Thyroid gland (tissue), 4 donors: ENCODE measurements at regions not wholly inside any gene's neighbourhood (a gene's known extent, or its start where the extent isn't known, plus 50 kb on each side); places are given as distances from the start of the nearest gene placed in this dataset.

Experiments used
- DNase-seq, 2 donors: peaks; one replicate each; pipeline ENCODE4 v3.0.0-alpha.2; 2019
- H3K27ac ChIP-seq, 3 donors: fragments of 200-600 bp; sonication (generic); 1 replicate in 2 of 3; 2 replicates in 1 of 3; pipeline ENCODE4 v1.5.1; 2016 to 2019; ENCODE audit warnings: mild to moderate bottlenecking in 1 of 3, moderate library complexity in 1 of 3
- H3K27me3 ChIP-seq: fragments of 200-600 bp; sonication (generic); one replicate; pipeline ENCODE4 v1.5.1; 2019
- H3K36me3 ChIP-seq, 2 donors: fragments of 200-600 bp; sonication (generic); one replicate each; pipeline ENCODE4 v1.5.1; 2016 to 2019
- H3K4me1 ChIP-seq, 2 donors: fragments of 200-600 bp; sonication (generic); one replicate each; pipeline ENCODE4 v1.5.1; 2017 to 2019
- H3K4me3 ChIP-seq, 3 donors: fragments of 200-600 bp; sonication (generic); replicated peaks in 1 of 3; 1 replicate in 2 of 3; 2 replicates in 1 of 3; pipeline ENCODE4 v1.5.1; 2016; ENCODE audit warnings: mild to moderate bottlenecking in 1 of 3
- H3K9me3 ChIP-seq: fragments of 200-600 bp; sonication (generic); one replicate; pipeline ENCODE4 v1.5.1; 2017
- POLR2A ChIP-seq, 2 donors: fragments of 450-650 bp; IDR thresholded peaks; one replicate each; pipeline ENCODE4 v1.6.1; 2017; ENCODE audit warnings: antibody characterized with exemption in 2 of 2, mild to moderate bottlenecking in 2 of 2, moderate library complexity in 1 of 2
- WGBS, 2 donors: methylation state at CpG; one replicate each; pipeline ENCODE4 v1.1.5; 2017; 5-methylcytosine and 5-hydroxymethylcytosine counted together
- intact Hi-C: fragments of 100-400 bp; cut with DNase I; formaldehyde crosslinking; loops from one replicate; pipeline ENCODE4 v1.15.1; 2023
- TF ChIP-seq, protein P1 (sequence below), 6 experiments: fragments of 200-600 bp in 3 of 6; fragments of 450-650 bp in 3 of 6; sonication (generic) in 3 of 6; IDR thresholded peaks; one replicate each; pipeline ENCODE4 v1.5.1; 2016 to 2019; ENCODE audit warnings: antibody characterized with exemption in 6 of 6, mild to moderate bottlenecking in 2 of 6, inconsistent platforms in 1 of 6, moderate library complexity in 1 of 6

DNA sequence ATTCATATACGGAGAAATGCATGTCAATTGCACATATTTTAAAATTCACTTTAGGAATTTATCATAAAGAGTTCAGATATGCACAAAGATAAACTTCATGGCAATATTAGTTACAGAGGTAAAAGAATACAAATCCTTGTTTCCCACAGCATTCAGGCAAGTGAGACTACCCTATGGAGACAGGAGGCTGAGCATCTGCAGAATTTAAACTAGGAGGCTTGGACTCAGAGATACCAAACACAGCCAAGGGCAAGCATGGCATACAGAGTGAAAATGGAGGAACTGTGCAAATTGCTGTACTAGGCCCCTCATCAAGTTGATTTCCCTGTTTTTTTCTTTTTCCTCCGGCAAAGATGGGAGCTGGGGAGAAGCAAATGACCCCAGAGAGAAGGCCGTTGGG is 94.2 kb downstream of the SLC24A2 start:
- Histone ChIP-seq H3K9me3 (no peaks in the 10 kb centered on the region), H3K27ac (no peak overlapping the region), H3K4me3 (no peak overlapping the region), H3K4me1 (no peaks in the 10 kb centered on the region), H3K36me3 (no peaks in the 10 kb centered on the region), H3K27me3 (no peaks in the 10 kb centered on the region)
- WGBS, 2 donors, result 90 to 94% methylated on average over 3 of the region's 3 CpGs
- no peak for TF ChIP-seq POLR2A (IDR thresholded peaks at IDR 0.05)
- TF ChIP-seq, protein P1, sequence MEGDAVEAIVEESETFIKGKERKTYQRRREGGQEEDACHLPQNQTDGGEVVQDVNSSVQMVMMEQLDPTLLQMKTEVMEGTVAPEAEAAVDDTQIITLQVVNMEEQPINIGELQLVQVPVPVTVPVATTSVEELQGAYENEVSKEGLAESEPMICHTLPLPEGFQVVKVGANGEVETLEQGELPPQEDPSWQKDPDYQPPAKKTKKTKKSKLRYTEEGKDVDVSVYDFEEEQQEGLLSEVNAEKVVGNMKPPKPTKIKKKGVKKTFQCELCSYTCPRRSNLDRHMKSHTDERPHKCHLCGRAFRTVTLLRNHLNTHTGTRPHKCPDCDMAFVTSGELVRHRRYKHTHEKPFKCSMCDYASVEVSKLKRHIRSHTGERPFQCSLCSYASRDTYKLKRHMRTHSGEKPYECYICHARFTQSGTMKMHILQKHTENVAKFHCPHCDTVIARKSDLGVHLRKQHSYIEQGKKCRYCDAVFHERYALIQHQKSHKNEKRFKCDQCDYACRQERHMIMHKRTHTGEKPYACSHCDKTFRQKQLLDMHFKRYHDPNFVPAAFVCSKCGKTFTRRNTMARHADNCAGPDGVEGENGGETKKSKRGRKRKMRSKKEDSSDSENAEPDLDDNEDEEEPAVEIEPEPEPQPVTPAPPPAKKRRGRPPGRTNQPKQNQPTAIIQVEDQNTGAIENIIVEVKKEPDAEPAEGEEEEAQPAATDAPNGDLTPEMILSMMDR (IDR thresholded peaks at IDR 0.05), result no peak
- DNase-seq, result no peak
- intact Hi-C loops, result no loop called here

DNA sequence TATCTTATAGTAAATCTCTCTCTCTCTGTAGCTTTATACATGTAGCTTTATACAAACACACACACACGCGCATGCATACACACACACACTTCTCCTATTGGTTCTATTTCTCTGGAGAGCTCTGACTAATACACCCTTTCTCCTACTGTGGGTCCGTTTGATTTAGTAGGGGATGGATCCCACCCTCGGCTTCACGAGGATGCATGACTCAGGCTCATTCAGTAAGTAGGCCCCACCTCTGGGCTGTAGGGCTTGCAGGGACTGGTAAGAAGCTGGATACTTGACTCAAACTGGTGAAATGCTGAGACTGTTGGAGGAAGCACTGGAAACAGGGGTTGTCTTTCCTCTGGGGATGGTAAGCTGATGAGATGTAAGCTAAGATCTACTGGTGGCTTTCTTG is 98.7 kb downstream of the SLC24A2 start:
- no peaks in the 10 kb centered on the region for H3K4me1 ChIP-seq
- no peak overlapping the region for H3K27ac ChIP-seq
- intact Hi-C loops, result no loop called here
- no peaks in the 10 kb centered on the region for H3K36me3 ChIP-seq
- TF ChIP-seq, protein P1 (IDR thresholded peaks at IDR 0.05), result no peak
- TF ChIP-seq POLR2A (IDR thresholded peaks at IDR 0.05), result no peak
- no peak overlapping the region for H3K4me3 ChIP-seq
- WGBS, 2 donors, result 82 to 86% methylated on average over 5 of the region's 5 CpGs
- no peak for DNase-seq
- H3K9me3 ChIP-seq, result no peaks in the 10 kb centered on the region
- H3K27me3 ChIP-seq, result no peaks in the 10 kb centered on the region

DNA sequence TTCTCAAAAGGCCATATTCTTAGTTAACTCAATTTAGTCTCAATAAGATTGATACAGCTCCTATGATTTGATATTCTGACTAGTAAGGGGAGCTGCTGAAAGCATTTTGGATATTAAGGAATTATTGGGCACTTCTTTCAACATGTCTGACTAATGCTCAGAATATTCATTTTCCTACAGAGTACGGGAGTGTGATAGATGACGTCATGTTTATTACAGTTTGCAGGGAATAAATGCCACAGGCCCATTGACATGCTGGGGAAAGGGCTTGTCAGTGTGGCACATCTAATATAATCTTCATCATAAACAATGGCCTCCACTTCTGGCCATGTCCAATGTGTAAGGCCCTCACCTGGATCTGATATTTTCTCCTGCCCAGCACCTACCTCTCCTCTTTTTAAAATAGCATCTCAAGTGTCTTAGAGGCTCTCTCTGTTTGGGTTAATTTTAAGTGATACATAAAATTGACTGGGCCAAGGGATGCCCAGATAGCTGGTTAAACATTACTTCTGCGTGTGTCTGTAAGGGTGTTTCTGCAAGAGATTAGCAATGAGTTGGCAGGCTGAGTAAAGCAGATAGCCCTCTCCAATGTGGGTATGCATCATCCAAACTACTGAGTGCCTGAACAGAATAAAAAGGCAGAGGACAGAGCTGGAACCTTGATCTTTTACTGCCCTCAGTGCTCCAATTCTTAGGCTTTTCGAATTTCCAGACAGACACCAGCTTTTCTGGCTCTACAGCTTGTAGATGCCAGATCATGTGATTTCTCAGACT is 99.3 kb downstream of the SLC24A2 start:
- Histone ChIP-seq H3K4me1 (no peaks in the 10 kb centered on the region), H3K36me3 (no peaks in the 10 kb centered on the region), H3K27me3 (no peaks in the 10 kb centered on the region), H3K27ac (no peak overlapping the region), H3K4me3 (no peak overlapping the region), H3K9me3 (no peaks in the 10 kb centered on the region)
- no peak for DNase-seq
- WGBS, 2 donors, result 83 to 90% methylated on average over 4 of the region's 4 CpGs
- TF ChIP-seq, protein P1 (IDR thresholded peaks at IDR 0.05), result no peak
- no peak for TF ChIP-seq POLR2A (IDR thresholded peaks at IDR 0.05)
- intact Hi-C loops, result no loop called here

DNA sequence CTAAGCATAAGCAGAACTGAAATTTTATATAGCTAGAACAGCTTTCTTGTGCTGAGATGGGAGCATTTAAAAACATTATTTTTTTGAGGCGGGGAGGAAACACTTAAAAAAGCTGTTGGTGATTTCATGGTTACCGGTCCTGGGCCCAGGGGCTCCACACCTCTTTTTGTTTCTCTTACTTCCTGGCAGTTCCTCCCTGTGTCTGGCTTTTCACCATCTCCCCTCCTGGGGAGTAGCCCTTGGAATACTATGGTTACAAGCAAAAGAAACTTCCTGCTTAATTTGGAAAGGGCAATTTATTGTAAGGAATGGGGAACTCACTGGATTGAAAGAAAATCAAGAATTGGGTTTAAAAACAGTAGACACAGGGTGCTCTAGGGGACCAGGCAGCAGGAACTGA is 105.1 kb downstream of the SLC24A2 start:
- no peaks in the 10 kb centered on the region for H3K4me1 ChIP-seq
- no peaks in the 10 kb centered on the region for H3K27me3 ChIP-seq
- no peaks in the 10 kb centered on the region for H3K36me3 ChIP-seq
- DNase-seq, result no peak
- TF ChIP-seq POLR2A (IDR thresholded peaks at IDR 0.05), result no peak
- TF ChIP-seq, protein P1 (IDR thresholded peaks at IDR 0.05), result no peak
- intact Hi-C loops, result no loop called here
- 49 to 64% methylated on average over 2 of the region's 2 CpGs for WGBS, 2 donors
- no peaks in the 10 kb centered on the region for H3K9me3 ChIP-seq
- H3K4me3 ChIP-seq, result no peak overlapping the region
- no peak overlapping the region for H3K27ac ChIP-seq

DNA sequence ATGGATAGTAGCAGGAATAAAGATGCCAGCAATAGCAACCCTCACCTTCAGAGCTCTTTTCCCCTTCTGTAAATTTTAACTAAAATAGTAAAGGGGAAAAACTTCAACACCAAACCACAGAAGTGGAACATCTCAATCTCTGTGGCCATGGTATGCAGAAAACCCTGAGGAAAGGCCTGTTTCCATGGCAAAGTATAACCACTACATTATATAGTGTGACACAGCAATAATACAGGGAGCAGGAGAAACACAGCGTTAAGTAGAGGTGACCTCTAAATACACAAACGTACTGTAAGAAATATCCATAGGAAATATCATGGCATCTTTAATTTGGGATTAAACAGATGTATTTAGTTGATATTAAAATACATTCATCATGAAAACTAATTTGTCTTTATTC is 106.4 kb downstream of the SLC24A2 start:
- DNase-seq, result no peak
- intact Hi-C loops, result no loop called here
- no peak overlapping the region for H3K4me3 ChIP-seq
- no peaks in the 10 kb centered on the region for H3K9me3 ChIP-seq
- WGBS, 2 donors, result 68 to 81% methylated on average over 2 of the region's 2 CpGs
- TF ChIP-seq, protein P1 (IDR thresholded peaks at IDR 0.05), result no peak
- TF ChIP-seq POLR2A (IDR thresholded peaks at IDR 0.05), result no peak
- H3K4me1 ChIP-seq, result no peaks in the 10 kb centered on the region
- no peak overlapping the region for H3K27ac ChIP-seq
- no peaks in the 10 kb centered on the region for H3K36me3 ChIP-seq
- no peaks in the 10 kb centered on the region for H3K27me3 ChIP-seq
